NCI-H2171 treated with DMSO at 0.1 percent for 48 hours (cell line): ENCODE measurements at regions not wholly inside any gene's neighbourhood (a gene's known extent, or its start where the extent isn't known, plus 50 kb on each side); places are given as distances from the start of the nearest gene placed in this dataset.

Source experiments
- DNase-seq: peaks from one replicate; lab custom pipeline; 2025; lab: John Stamatoyannopoulos, UW

DNA sequence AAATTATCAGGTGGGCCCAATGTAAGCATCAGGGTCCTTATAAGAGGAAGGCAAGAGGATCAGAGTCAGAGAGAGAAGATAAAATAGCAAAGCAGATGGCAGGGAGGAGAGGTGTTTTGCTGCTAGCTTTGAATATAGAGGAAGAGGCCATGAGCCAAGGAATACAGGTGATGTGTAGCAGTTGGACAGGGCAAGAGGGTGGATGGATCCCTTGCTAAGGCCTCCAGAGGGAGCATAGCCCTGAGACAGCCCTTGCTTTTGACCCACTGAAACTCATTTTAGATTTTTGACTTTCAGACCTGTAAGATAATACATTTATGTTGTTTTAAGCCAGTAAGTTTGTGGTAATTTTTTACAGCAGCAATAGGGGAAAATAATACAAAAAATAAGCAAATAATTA is 116.6 kb upstream of the PARD3B start:
- no peak for DNase-seq

DNA sequence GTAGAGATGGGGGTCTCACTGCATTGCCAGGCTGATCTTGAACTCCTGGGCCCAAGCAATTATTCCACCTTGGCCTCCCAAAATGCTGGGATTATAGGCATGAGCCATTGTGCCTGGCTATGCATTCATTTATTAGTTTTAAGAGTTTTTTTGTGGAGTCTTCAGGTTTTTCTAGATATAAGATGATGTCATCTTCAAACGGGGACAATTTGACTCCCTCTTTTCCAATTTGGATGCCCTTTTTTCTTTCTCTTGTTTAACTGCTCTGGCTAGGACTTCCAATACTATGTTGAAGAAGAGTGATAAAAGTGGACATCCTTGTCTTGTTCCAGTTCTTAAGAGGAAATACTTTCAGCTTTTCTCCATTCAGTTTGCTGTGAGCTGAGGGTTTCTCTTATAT is 113.7 kb upstream of the PARD3B start:
- no peak for DNase-seq

DNA sequence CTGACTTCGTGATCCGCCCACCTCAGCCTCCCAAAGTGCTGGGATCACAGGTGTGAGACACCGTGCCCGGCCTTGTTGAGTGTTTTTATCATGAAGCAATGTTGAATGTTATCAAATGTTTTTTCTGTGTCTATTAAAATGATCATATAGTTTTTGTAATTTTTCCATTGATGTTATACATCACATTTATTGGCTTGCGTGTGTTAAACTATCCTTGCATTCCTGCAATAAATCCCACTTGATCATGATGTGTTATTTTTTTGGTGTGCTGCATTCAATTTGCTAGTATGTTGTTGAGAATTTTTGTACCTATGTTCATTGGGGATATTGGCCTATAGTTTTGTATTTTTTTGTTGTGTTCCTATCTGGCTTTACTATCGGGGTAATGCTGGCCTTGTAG is 113.1 kb upstream of the PARD3B start:
- DNase-seq: no peak

DNA sequence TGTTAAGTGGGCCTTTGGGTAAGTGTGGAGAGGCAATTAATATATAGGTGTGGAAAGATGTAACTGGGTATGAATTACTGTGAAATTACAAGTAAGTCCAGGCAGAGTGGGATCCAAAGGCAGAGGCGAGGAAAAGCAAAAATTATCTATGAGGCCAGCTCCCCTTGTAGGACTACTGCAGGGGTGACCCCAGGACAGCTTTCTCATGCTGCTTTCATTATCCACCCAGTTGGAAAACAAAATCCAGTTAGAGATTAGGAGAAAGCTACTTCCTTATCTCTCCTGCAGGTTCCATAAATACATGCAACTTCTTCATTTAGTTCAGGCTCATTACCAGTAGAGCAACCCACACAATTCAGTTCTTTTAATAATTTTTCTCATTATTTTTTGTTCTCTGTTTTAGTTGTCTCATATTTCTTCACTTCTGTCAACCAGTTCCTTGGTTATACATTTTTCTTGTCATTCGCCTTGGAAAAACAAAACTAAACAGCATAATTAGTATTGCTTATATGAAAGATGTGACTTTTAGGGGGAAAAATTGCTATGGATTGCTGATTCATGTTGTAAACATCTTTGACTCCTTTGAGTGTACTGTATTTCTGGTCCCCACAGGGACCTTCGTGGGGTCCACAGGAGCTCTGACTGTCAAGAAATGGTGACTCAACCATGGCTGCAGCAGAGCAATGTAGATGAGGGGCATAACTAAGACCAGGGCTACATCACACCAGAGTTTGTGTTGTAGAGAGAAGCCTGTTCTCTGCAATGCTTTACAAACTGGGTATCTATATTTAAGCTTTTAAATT is 110.4 kb upstream of the PARD3B start:
- no peak for DNase-seq

DNA sequence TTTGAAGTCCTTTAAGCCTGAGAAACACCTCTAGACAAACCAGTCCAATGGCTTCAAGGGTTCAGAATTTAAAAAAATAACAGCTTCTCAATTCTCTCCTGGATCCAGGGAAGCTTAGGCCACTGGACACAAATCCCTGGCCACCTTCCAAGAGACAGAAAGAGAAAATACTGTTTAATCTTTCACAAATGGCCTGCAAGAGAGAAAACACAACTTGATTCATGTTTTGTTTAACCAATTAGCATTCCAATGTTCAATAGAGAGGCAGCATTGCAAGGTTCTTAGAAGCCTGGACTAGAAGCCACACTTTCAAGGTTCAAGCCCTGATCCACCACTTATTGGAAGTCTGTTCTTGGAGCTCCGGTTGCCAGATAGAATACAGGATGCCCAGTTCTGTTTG is 109.0 kb upstream of the PARD3B start:
- no peak for DNase-seq

DNA sequence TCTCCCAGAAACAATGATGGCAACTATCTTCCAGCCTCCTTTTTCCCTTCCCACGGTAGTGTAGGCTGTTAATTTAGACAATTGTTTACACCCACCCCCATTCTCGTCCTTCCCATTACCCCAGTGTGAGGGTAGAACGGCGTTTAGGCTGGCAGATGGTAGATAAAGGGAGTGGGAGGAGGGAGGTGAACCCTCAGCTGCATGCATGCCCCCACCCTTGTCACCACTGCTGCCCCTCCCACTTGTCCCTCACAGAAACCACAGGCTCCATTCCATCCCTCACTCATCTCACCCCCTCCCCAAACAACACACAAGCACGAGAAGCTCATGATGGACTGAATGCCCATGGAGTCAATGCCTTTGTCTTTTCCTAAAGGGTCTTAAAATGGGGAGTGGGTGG is 107.9 kb upstream of the PARD3B start:
- DNase-seq: peak; percentile 9

DNA sequence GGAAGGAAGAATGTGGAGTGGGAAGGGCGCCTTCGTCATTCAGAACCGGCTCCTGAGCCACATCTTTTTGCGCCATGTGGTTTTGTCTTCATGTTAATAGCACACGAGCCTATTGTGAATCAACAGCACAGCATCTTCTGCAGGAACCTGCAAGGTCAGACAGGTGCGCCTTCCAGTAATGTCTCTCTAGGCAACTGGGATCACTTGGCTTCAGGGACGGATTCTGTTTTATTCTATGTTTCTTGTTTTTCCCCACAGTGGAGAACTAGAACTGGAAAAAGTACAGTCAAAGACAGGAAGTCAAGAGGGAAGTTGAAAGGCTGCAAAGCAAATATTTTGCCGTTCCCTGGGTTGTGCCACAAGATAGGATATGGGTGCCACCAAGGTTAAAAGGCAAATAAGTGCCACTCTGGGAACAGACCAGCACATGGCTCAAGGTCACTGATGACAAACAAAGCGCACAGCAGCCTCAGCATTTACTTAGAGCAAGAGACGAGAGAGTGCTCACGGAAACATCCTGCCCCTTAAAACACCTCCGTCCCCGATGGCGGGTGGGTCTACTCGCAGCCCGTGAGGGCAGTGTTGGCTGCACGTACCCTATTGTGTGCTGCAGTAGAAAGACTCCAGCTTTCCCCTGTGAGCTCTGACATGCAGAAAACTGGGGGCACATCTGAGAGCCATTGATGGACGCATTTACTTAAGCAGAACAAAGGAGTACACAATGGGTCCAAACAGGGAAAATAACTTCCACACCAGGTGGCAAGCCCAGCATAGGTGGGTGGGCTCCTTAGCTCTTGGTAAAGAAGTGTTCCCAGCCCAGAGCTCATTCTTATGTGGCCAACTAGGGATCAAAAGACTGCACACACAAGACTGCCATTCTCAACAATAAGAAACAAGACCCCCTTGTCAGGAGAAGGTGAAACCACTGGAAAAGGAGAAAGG is 107.2 kb upstream of the PARD3B start:
- DNase-seq: no peak

DNA sequence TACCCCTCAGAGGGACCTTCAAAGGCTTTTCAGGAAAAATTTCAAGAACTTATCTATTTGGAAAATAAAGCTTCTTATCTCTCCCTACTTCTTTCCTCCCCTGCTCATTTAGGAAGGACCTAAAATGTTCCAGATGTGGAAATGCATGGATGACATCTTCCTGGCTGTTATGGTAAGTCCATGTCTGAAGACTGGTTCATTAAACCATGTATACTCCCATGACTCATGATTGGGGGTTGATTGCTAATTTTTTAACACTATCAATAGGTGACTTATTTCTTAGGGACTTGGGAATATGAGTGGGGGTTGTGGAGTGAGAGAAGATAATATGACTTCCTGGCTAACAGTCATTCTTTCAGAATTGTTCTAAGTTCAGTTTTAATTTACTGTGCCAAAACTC is 104.0 kb upstream of the PARD3B start:
- no peak for DNase-seq

DNA sequence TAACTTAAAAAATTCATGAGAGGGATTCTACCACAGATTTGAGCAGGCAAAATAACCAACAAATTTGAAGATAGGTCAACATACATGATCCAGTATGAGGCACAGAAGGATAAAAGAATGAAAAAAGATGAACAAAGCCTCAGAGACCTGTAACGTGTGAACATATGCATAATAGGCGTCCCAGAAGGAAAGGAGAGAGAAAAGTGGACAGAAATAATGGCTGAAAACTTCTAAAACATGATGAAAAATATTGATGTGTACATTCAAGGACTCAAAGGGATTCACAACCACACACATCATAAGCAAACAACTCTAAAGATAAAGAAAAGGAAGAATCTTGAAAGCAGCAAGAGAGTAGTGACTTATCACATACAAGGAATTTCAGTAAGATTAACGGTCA is 100.1 kb upstream of the PARD3B start:
- DNase-seq: no peak

DNA sequence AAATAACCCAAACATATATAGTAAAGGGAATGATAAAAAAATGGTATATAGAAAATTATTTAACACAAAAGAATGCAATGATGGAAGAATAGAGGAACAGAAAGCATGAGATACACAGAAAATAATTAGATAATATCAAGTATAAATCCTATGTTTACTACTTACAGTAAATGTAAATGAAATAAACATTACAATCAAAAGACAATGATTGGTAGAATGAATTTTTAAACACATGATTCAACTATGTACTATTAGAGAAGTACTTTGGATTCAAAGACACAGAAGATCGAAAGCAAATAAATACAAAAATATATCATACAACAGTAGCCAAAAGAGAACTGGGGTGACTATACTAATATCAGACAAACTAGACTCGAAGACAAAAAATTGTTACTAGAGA is 97.6 kb upstream of the PARD3B start:
- DNase-seq: no peak

DNA sequence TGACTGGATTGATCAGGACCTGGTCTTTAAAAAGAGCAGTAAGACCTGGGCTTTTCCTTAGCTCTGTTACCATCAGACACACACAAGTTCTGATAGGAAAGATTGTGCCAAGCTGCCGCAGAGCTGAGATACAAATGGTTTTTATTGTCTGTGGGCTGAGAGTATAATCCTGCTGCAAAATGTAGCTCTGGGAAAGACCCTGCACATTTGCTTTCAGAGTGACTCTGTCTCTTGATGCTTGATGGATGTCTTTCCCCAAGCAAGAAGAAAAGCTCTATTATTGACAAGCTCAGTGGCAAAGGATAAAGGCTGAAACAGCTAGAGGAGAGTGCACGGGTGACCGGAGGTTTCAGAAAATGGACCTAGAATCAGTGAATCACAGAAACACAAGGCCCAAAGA is 95.3 kb upstream of the PARD3B start:
- no peak for DNase-seq

DNA sequence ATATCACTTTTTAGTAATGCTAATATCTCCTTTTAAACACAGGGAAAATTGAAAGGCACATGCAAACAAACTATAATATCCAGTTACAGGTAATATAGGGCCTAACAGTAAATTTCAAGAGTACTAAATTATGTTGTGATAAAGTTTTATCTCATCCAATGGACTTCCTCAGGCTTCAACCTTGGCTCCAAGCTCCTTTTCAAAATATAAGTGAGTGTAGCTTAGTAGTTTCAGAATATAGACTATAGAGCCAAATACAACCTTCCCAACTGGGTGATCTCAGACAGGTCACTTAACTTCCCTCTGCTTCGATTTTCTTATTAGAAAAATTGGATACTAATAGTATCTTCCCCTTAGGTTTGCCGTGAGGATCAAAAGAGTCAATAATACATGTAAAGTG is 93.5 kb upstream of the PARD3B start:
- DNase-seq: no peak

DNA sequence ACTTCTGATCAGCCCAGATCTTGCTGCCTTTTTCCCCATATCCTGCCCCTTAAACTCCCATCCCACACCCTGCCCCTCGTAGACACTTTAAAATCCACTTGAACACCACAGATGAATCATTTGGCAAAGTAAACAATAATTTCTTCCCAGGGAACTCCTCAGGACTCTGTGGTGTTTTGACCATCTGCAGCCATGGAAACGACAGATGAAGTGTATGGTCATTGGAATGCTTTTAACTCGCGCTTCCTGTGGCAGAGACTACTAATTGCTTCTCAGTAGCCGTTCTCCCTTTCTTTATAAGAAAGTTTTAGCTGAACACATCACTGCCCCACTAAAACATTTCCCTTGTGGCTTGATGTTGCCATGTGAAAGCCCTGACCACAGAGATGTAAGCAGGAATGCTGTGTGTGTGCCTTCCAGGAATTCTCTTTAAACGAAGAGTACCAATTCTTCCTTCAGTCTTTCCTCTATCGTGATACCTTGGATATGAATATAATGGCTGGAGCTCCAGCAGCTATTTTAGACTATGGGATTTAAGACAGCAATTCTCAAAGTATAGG is 92.7 kb upstream of the PARD3B start:
- peak; percentile 30 for DNase-seq

DNA sequence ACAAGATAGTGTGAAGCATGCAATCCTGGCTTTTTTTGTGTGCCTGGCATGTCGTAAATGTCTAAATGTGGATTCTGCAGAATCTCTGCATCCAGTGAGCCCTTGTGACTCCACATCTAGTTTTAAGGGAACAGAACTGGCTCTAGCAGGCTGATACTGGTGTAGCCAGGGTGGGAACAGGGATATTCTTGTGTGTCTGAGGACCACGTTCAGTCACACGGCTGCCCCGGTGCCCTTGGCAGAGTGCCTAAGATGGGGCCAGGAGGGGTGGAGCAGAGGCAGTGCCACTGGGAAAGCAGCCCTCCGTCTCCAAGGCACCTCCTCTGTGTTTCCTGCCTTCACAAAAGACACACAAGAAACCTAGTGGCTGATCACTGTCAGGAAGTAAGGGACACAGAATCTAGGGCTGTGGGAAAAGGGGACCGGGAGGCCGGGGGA is 91.5 kb upstream of the PARD3B start:
- DNase-seq: peak; percentile 64

DNA sequence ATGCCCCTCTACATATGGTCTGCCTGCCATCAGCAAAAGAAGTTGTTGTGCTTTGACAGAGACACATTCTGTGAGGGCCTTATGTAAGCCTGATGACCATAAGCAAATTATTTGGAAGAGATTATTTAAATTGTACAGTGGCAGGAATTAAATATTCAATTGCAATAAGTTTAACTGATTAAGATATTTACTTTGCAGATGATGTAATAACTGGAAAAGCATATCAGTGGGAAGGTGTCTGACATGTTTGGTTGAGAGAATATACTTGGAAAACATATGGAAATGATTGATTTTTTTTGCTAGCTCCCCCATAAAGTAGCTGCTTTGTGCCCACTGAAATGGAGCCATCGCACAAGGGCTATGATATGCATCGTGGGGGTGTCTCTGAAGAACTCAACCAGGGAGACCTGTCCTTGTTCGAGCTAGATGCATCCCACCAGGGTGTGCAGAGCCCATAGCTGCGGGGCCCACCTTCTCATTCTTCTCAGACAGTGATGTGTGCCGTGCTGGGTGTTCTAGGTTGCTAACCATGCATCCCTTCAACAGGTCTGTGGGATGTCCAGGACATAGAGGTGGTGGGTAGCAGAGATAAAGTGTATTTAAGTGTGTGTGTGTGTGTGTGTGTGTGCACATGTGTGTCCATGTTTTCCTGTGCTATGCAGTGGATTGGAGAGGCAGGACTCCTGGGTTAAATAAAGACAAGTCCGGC is 90.4 kb upstream of the PARD3B start:
- DNase-seq: no peak

DNA sequence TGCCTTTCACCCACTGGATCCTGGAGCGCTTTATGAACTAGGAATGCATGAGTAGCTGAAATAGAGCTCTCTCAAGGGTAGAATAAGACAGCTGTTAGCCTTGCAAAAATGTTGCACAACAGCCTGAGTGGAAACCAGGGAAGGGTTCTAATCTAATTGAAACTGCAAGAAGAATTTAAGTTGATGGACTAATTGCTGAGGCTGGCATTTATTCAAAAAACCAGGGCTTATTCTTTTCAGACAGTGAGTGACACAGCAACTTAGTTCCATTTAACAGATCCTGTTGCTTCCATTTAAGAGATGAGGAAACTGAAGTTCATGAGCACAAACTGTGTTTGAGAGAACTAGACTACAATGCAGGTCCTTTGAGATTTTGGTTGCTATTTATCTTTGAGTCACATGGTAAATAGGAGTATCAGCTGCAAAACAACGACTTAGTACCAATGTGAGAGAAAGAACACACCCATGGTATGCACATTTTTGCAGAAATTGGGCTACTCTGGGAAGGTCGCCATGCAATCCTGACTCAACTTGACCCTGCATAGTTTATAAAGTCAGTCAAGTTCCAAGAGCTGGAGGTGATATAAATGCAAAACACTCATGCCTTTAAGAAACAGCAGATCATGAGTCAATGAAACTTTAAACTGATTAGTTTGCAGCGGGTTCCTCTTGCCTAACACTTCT is 76.4 kb upstream of the PARD3B start:
- DNase-seq: peak; percentile 43

DNA sequence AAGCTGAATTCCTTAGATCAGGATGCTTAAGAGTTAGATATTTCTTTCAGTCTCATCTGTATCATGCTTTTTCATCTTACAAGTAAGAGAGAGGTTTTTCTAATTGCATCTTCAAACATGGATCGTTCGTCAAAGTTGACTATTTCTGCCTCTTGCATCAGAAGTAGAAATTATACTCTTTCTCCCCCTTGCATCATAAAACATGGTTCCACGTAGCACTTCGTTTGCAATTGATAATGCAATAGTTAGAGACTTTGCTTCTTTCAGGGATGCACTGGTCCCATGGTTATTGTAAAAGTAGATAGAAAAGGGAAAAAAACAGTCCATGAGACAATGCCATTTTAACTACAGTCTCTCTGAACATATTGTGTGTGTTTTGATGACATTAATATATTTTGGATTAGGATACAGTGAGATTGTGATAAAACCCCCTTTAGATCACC is 75.1 kb upstream of the PARD3B start:
- no peak for DNase-seq

DNA sequence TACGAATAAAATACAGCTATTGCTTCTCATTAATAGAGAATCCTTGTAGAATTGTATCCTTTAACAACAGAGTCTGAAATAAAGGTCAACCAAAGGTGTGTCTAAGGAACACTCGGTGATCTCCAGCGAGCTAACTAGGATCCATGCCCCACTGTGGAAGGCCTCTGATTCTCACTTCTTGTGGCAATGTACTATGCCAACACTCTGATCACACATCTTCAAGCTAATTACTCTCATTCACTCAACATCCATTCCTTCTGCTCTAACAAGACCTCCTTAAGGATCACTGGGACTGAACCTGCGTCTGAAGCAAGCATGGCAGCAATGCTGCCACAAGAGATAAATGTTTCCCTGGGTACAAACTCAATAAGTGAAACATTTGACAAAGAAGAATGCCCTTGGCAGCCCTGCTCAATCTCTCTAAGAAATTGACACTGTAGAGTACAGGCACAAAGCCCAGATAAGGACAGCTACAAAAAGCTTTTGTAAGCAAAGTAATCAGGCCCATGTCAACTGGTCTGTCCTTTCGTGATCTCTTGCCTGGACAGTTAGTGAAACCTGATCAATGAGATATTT is 74.6 kb upstream of the PARD3B start:
- DNase-seq: no peak

DNA sequence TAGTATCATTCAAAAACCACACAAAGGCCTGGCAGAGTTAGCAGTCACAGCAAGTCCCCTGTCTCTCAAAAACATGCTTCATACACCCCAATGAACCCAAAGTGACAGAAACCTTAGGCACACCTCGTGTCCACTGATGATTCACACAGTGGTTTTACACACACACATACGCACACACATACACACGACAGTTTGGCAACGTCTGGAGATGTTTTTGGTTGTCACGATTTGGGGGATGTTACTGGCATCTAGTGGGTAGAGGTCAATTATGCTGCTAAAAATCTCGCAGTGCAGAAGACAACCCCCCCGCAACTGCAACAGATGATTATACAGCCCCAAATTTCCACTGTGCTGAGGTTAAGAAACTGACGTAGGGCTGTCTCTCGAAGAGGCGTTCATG is 72.9 kb upstream of the PARD3B start:
- no peak for DNase-seq

DNA sequence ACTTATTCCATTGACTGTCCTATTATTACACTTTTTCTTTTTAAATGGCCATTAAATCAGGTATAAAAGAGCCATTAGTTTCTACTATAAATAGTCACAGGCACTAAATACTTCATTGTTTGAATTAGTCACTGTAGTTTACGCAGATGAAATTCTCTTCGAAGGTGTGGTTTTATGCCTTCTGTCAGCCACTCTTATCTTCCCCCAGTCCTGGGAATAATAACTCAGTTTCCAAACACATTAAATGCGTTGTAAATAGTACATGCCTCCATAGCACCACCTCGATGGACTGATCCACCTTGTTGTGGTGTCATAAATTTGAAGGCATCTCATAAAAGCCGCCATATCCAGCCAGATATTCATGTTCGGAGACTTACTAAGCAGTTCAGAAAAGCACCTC is 72.1 kb upstream of the PARD3B start:
- DNase-seq: no peak

DNA sequence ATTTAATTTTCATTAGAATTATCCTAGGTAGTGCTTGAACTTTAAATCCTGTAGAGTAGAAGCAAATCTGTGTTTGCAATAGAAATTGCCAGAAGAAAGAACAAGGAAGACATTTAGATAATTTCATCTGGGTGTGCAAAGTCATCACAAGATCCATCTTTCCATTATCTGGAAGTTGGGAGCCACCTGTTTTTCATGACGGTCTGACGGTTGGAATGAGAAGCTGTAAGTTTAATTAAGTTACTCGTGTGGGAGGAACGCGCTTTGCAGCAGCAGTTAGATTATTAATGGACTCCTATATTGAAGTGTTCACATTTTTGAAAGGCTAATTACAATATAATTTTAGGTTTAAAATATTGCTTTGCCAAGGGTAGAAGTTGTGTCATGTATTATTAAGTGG is 69.9 kb upstream of the PARD3B start:
- DNase-seq: no peak
